ENCODE measurements at regions not wholly inside any gene's neighbourhood (a gene's known extent, or its start where the extent isn't known, plus 50 kb on each side); places are given as distances from the start of the nearest gene placed in this dataset.

DNA sequence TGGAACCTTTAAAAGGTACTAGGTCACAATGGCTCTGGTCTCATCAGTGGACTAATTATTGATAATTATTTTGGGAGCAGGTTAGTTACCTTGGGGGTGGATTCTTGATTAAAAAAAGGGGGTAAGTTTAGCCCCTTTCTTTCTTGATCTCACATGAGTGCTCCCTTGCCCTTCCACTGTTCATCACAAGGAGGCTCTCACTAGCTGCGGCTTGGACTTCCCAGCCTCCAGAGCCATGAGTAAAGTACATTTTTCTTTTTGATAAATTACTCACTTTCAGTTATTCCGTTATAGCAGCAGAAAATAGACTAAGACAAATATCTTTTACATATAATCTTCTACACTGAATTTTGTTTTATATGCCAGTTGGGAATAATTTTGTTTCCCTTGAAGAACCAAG, 254.8 kb upstream of the DEPDC1 start (continued):
- TF ChIP-seq GLIS3 (CRISPR knock-in tag; IDR thresholded peaks at IDR 0.05) = no peak
- TF ChIP-seq, protein P1, sequence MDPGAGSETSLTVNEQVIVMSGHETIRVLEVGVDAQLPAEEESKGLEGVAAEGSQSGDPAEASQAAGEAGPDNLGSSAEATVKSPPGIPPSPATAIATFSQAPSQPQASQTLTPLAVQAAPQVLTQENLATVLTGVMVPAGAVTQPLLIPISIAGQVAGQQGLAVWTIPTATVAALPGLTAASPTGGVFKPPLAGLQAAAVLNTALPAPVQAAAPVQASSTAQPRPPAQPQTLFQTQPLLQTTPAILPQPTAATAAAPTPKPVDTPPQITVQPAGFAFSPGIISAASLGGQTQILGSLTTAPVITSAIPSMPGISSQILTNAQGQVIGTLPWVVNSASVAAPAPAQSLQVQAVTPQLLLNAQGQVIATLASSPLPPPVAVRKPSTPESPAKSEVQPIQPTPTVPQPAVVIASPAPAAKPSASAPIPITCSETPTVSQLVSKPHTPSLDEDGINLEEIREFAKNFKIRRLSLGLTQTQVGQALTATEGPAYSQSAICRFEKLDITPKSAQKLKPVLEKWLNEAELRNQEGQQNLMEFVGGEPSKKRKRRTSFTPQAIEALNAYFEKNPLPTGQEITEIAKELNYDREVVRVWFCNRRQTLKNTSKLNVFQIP (CRISPR knock-in tag; IDR thresholded peaks at IDR 0.05; ENCODE audit: borderline replicate concordance, low read depth) = no peak
- TF ChIP-seq, protein P2, sequence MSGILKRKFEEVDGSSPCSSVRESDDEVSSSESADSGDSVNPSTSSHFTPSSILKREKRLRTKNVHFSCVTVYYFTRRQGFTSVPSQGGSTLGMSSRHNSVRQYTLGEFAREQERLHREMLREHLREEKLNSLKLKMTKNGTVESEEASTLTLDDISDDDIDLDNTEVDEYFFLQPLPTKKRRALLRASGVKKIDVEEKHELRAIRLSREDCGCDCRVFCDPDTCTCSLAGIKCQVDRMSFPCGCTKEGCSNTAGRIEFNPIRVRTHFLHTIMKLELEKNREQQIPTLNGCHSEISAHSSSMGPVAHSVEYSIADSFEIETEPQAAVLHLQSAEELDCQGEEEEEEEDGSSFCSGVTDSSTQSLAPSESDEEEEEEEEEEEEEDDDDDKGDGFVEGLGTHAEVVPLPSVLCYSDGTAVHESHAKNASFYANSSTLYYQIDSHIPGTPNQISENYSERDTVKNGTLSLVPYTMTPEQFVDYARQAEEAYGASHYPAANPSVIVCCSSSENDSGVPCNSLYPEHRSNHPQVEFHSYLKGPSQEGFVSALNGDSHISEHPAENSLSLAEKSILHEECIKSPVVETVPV (CRISPR knock-in tag; IDR thresholded peaks at IDR 0.05) = no peak
- TF ChIP-seq ZNF70 (CRISPR knock-in tag; IDR thresholded peaks at IDR 0.05) = no peak

DNA sequence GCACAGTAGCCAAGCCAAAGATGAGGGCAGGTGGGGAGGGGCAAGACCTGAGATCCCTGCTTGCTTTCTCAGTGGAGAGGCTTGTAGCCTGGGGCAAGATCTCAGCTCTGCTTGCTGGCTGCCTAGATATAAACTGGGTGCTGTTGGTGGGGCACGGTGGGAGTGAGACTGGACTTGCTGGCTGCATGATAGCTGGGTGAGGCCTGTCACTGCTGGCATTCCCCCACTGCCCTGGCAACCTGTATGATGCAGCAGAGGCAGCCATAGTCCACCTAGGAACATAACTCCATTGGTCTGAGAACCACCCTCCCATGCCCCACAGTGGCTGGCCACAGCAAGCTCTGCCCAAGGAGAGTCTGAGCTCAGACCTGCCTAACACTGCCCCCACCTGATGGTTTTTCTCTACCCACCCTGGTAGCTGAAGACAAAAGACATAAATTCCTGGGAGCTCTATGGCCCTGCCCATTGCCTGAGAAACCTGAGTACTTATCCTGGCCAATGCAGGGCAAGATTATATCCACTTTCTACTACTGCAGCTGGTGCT, 261.9 kb upstream of the DEPDC1 start:
- TF ChIP-seq, protein P3, sequence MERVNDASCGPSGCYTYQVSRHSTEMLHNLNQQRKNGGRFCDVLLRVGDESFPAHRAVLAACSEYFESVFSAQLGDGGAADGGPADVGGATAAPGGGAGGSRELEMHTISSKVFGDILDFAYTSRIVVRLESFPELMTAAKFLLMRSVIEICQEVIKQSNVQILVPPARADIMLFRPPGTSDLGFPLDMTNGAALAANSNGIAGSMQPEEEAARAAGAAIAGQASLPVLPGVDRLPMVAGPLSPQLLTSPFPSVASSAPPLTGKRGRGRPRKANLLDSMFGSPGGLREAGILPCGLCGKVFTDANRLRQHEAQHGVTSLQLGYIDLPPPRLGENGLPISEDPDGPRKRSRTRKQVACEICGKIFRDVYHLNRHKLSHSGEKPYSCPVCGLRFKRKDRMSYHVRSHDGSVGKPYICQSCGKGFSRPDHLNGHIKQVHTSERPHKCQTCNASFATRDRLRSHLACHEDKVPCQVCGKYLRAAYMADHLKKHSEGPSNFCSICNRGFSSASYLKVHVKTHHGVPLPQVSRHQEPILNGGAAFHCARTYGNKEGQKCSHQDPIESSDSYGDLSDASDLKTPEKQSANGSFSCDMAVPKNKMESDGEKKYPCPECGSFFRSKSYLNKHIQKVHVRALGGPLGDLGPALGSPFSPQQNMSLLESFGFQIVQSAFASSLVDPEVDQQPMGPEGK (CRISPR knock-in tag; IDR thresholded peaks at IDR 0.05; ENCODE audit: borderline replicate concordance) = no peak
- TF ChIP-seq ZFP3 (CRISPR knock-in tag; IDR thresholded peaks at IDR 0.05) = no peak
- TF ChIP-seq RARB (CRISPR knock-in tag; IDR thresholded peaks at IDR 0.05) = no peak
- TF ChIP-seq, protein P2 (CRISPR knock-in tag; IDR thresholded peaks at IDR 0.05) = no peak
- TF ChIP-seq SNAI2 (CRISPR knock-in tag; IDR thresholded peaks at IDR 0.05) = no peak
- no peak for ATAC-seq

DNA sequence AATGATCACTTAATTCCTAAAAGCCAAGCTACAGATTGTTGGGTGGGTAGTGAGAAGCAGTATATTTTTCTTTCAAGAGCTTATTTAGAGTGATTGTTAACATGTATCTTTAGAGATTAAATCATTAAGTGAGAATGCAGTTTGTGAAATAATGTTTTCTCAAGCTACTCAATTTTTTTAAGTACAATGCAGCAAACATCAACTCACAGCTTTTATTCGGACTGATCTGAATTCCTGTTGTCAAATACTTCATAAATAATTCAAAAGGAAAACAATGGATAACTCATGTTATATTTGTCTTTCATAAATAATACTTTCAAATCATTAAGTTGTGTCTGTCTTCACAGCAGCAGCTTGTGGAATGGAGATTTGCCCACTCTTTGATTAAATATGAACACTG, 271.1 kb upstream of the DEPDC1 start:
- ATAC-seq = no peak
- TF ChIP-seq ZC3H10 (CRISPR knock-in tag; IDR thresholded peaks at IDR 0.05) = no peak
- no peak for TF ChIP-seq ZNF8 (CRISPR knock-in tag; IDR thresholded peaks at IDR 0.05)
- TF ChIP-seq ZFP30 (CRISPR knock-in tag; IDR thresholded peaks at IDR 0.05) = no peak
- no peak for TF ChIP-seq ISL1 (CRISPR knock-in tag; IDR thresholded peaks at IDR 0.05)
- no peak for TF ChIP-seq ZNF565 (CRISPR knock-in tag; conservative IDR thresholded peaks at IDR 0.05; ENCODE audit: low read depth)
- TF ChIP-seq, protein P4, sequence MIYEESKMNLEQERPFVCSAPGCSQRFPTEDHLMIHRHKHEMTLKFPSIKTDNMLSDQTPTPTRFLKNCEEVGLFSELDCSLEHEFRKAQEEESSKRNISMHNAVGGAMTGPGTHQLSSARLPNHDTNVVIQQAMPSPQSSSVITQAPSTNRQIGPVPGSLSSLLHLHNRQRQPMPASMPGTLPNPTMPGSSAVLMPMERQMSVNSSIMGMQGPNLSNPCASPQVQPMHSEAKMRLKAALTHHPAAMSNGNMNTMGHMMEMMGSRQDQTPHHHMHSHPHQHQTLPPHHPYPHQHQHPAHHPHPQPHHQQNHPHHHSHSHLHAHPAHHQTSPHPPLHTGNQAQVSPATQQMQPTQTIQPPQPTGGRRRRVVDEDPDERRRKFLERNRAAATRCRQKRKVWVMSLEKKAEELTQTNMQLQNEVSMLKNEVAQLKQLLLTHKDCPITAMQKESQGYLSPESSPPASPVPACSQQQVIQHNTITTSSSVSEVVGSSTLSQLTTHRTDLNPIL (CRISPR knock-in tag; IDR thresholded peaks at IDR 0.05; ENCODE audit: low read depth) = no peak
- no peak for TF ChIP-seq RARB (CRISPR knock-in tag; IDR thresholded peaks at IDR 0.05)
- no peak for TF ChIP-seq ZFP3 (CRISPR knock-in tag; IDR thresholded peaks at IDR 0.05)
- TF ChIP-seq ESRRG (CRISPR knock-in tag; IDR thresholded peaks at IDR 0.05) = no peak
- no peak for TF ChIP-seq CSDC2 (CRISPR knock-in tag; IDR thresholded peaks at IDR 0.05)
- no peak for TF ChIP-seq SNAI2 (CRISPR knock-in tag; IDR thresholded peaks at IDR 0.05)
- no peak for TF ChIP-seq TCF4 (CRISPR knock-in tag; IDR thresholded peaks at IDR 0.05; ENCODE audit: borderline replicate concordance)
- no peak for TF ChIP-seq ZNF70 (CRISPR knock-in tag; IDR thresholded peaks at IDR 0.05)
- TF ChIP-seq, protein P2 (CRISPR knock-in tag; IDR thresholded peaks at IDR 0.05) = no peak
- TF ChIP-seq, protein P5, sequence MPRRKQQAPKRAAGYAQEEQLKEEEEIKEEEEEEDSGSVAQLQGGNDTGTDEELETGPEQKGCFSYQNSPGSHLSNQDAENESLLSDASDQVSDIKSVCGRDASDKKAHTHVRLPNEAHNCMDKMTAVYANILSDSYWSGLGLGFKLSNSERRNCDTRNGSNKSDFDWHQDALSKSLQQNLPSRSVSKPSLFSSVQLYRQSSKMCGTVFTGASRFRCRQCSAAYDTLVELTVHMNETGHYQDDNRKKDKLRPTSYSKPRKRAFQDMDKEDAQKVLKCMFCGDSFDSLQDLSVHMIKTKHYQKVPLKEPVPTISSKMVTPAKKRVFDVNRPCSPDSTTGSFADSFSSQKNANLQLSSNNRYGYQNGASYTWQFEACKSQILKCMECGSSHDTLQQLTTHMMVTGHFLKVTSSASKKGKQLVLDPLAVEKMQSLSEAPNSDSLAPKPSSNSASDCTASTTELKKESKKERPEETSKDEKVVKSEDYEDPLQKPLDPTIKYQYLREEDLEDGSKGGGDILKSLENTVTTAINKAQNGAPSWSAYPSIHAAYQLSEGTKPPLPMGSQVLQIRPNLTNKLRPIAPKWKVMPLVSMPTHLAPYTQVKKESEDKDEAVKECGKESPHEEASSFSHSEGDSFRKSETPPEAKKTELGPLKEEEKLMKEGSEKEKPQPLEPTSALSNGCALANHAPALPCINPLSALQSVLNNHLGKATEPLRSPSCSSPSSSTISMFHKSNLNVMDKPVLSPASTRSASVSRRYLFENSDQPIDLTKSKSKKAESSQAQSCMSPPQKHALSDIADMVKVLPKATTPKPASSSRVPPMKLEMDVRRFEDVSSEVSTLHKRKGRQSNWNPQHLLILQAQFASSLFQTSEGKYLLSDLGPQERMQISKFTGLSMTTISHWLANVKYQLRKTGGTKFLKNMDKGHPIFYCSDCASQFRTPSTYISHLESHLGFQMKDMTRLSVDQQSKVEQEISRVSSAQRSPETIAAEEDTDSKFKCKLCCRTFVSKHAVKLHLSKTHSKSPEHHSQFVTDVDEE (CRISPR knock-in tag; IDR thresholded peaks at IDR 0.05) = no peak
- TF ChIP-seq TOX (CRISPR knock-in tag; IDR thresholded peaks at IDR 0.05; ENCODE audit: borderline replicate concordance) = no peak
- no peak for TF ChIP-seq GLIS3 (CRISPR knock-in tag; IDR thresholded peaks at IDR 0.05)
- no peak for TF ChIP-seq BACH2 (CRISPR knock-in tag; IDR thresholded peaks at IDR 0.05; ENCODE audit: borderline replicate concordance)
- TF ChIP-seq, protein P3 (CRISPR knock-in tag; IDR thresholded peaks at IDR 0.05; ENCODE audit: borderline replicate concordance) = no peak
- no peak for TF ChIP-seq OSR1 (CRISPR knock-in tag; IDR thresholded peaks at IDR 0.05)
